GM18861 (cell line): ENCODE measurements at regions not wholly inside any gene's neighbourhood (a gene's known extent, or its start where the extent isn't known, plus 50 kb on each side); places are given as distances from the start of the nearest gene placed in this dataset.

Experiments used
- ATAC-seq: cut with Tn5 transposase; IDR thresholded peaks from one replicate; pipeline ENCODE4 v1.9.1; 2021; ENCODE audit not compliant: unreplicated experiment

GRCh38 chr1:189851806-189852367 lies 625.8 kb downstream of the BRINP3 start:
- ATAC-seq, result no peak

DNA sequence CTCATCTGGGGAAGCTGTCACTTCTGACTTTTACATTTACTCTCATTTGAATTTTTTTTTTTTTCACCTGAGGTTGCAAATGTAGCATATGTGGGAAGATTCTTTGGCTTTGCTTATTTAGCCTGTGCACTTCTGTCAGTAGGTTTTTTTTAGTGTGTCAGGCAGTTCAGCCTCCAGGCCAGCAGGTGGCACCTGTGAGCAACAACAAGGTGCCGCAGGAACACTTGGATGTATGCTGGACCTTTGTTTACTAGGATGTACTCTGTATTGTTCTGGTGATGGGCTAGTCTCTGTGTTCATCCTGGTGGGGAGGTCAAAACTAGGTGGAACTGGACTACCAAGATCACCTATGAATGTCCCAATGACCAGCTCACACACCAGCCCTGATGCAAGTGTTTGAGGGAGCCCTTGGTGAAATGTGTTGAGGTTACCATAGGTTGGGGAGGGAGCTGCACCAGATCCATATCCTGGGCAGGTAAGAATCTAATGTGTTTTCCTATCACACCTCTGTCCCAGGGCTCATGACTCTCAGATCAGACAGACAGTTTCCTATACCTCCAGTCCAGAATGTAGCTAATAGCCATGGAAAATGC lies 618.2 kb downstream of the BRINP3 start:
- peak; percentile 57 for ATAC-seq

GRCh38 chr1:189866606-189867005 lies 611.1 kb downstream of the BRINP3 start:
- no peak for ATAC-seq

- no peak for ATAC-seq
Measured at GRCh38 chr1:189868021-189868420, 609.6 kb downstream of the BRINP3 start.

- ATAC-seq, result no peak
Measured at GRCh38 chr1:189874715-189875435, 602.8 kb downstream of the BRINP3 start.

DNA sequence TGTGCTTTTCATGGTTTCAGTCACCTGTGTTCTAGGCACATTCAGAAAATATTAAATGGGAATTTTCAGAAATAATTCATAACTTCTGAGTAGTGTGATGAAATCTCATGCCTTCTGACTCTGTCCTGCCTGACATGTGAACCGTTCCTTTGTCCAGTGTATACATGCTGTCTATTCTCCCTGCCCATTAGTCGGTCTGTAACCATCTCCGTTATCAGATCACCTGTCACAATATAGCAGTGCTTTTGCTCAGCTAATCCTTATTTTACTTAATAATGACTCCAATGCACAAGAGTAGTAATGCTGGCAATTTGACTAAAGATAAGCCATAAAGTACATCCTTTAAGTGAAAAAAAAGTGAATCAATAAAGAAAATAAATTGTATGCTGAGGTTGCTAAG lies 597.5 kb downstream of the BRINP3 start:
- ATAC-seq, result no peak

DNA sequence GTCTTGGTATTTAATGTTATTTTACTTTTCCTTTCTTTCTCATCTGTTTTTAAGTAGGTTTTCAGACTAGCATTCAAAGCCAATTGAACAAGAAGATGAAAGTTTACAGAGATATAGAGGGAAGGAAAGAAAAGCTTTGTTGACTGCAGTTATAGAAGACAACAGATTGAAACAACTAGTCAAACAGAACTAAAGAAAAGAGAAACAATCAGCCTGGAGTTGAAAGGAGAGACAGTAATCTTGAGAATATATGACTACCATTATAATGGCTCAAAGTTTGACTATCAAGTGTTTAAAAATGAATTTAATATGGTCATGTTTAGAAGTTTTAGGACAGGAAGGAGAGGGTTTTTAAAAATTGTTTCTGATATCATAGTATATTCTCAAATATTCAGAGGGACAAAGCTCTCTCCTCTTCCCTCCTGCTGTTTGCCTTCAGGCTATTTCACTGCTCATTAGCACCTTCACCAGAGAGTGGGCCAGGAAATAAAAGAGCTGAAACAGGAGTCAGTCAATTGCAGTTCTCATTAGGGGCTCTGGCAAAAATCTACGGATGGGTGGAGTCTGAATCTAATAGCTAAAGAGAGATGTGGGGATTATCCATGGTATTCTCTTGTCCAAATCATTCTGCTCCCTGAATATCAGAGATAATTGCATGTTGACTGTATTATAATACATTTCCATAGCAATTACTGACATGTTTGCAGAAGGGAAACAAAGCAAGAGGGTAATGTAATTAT lies 577.8 kb downstream of the BRINP3 start:
- no peak for ATAC-seq

DNA sequence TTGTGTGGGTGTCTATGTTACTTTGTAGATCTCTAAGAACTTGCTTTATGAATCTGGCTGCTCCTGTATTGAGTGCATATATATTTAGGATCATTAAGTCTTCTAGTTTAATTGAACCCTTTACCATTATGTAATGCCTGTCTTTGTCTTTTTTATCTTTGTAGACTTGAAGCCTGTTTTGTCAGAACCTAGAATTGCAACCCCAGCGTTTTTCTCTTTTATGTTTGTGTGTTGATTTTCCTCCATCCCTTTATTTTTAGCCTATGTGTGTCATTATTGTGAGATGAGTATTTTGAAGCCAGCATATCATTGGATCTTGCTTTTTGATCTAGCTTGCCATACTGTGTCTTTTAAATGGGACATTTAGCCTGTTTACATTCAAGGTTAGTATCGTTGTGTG lies 573.2 kb downstream of the BRINP3 start:
- no peak for ATAC-seq

DNA sequence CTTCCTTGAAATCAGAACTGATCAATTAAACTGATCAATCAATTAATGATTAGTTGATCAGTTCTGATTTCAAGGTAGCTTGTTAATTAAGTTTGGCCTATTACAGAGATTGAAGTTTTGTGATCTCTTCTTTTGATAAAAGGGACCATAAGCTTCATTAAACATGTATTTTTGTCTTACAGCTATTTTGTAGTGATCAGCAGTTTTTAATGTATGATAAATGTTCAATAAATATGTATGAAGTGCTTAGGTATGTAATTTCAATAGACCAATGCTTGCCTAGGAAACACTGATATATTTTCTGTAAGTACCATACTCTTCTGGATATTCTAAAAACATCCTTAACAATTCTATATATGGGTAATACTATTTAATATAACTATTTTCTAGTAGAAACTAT lies 569.6 kb downstream of the BRINP3 start:
- no peak for ATAC-seq

GRCh38 chr1:189921613-189922012 lies 556.1 kb downstream of the BRINP3 start:
- no peak for ATAC-seq

DNA sequence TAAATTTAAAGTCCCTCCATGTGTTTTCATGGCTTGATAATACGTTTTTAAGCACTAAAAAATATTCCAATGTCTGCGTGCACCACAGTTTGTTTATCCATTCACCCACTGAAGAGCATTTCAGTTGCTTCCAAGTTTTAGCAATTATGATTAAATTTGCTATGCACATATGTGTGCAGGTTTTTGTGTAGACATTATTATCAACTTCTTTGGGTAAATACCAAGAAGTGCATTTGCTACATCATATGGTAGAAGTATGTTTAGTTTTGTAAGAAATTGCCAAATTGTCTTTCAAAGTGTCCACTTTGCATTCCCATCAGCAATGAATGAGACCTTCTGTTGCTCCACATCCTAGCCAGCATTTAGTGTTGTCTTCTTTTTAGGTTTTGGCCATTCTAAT lies 550.0 kb downstream of the BRINP3 start:
- ATAC-seq, result no peak

GRCh38 chr1:189929501-189930099 lies 548.1 kb downstream of the BRINP3 start:
- ATAC-seq, result no peak

- no peak for ATAC-seq
Measured at GRCh38 chr1:189936861-189937260, 540.8 kb downstream of the BRINP3 start.

GRCh38 chr1:189939967-189940366 lies 537.7 kb downstream of the BRINP3 start:
- ATAC-seq, result no peak

GRCh38 chr1:189941922-189942321 lies 535.7 kb downstream of the BRINP3 start:
- ATAC-seq, result no peak

- ATAC-seq, result no peak
Measured at GRCh38 chr1:189958756-189959155, 518.9 kb downstream of the BRINP3 start.

GRCh38 chr1:189960769-189961168 lies 516.9 kb downstream of the BRINP3 start:
- ATAC-seq, result no peak

DNA sequence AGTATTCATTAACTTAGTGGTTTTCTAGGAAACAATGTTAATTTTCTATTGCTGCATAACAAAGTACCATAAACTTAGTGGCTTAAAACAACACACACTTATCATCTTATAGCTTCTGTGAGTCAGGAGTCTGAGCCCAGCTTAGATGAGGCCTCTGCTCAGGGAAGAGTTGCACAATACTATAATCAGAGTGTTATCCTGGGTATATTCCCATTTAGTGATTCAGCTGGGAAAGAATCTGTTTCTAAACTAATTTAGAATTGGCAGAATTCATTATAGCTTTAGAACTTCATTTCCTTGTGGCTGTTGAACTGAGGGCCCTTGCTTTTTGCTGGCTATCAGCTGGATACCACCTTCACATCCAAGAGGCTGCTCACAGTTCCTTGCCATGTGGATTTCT lies 515.5 kb downstream of the BRINP3 start:
- no peak for ATAC-seq

- no peak for ATAC-seq
Measured at GRCh38 chr1:189970331-189971230, 507.1 kb downstream of the BRINP3 start.

DNA sequence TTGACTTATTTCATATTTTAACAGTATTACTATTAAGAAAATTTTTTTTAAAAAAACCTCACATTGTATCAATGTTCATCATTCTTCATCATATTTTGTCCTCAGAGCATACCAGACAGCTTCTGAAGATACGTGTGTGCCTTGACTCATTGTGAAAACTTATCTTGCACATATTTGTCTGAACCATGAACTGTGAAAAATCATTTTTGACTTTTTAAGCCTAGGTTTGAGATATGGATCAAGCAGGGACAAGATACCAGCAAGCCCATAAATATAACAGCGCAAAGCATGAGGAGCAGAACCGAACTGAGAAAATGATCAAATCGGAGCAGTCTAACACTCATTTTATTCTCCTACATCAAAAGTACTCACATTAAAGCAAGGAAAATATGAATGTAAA lies 506.0 kb downstream of the BRINP3 start:
- ATAC-seq, result no peak
